ENCODE measurements at regions not wholly inside any gene's neighbourhood (a gene's known extent, or its start where the extent isn't known, plus 50 kb on each side); places are given as distances from the start of the nearest gene placed in this dataset.

DNA sequence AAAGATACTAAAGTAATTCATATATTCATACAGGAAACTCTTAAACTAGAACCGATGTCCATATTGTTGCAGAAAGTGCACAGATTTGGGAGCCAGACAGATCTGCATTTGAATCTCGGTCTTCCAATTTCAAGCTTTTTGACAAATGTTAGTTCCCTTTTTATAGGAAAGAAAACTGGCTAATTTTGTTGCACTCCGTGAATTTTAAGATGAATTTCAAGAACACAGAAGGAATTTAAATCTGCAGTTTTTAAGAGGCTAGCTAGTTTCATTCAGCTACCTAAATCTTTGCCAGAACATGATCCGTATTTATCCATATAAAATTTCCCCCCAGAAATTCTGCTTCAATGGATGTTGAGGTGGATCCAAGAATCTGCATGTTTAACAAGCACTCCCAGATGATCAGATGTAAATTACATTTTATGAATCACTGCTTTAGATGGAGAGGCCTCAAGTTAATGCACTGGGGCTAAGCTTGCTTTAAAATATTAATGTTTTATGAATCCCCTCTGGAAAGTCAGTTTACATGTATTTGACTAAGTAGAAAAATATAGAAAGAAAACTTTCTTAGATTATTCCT, 1296.3 kb upstream of the CADM2 start:
- Histone ChIP-seq H2BK12ac (ENCODE audit: insufficient read length, low read depth, low read length) (no peak overlapping the region), H2AK5ac (ENCODE audit: insufficient read length, low read length) (no peak overlapping the region), H3K56ac (ENCODE audit: insufficient read length, low read depth, low read length) (no peak overlapping the region), H3K79me2 (ENCODE audit: insufficient read depth, low read length) (no peaks in the 10 kb centered on the region), H4K20me1 (ENCODE audit: control insufficient read depth, insufficient read depth, insufficient read length) (no peaks in the 10 kb centered on the region), H3K4me1 (ENCODE audit: insufficient read depth, low read length) (no peaks in the 10 kb centered on the region), H3T11ph (ENCODE audit: low read length) (no peak overlapping the region), H3K79me1 (ENCODE audit: insufficient read depth, low read depth, low read length, poor library complexity, severe bottlenecking) (no peaks in the 10 kb centered on the region), H3K23me2 (ENCODE audit: insufficient read length, low read depth, low read length, poor library complexity, severe bottlenecking) (no peaks in the 10 kb centered on the region), H2AFZ (ENCODE audit: low read length) (no peak overlapping the region), H3K9me3 (ENCODE audit: control insufficient read depth, low read depth, low read length) (no peaks in the 10 kb centered on the region), H4K91ac (ENCODE audit: insufficient read length, low read depth, low read length) (no peak overlapping the region), H3K14ac (ENCODE audit: insufficient read depth, low read length) (no peak overlapping the region), H2BK20ac (ENCODE audit: low read depth, low read length, poor library complexity, severe bottlenecking) (no peak overlapping the region), H3K18ac (ENCODE audit: insufficient read length, low read depth, low read length) (no peak overlapping the region), H3K27me3 (ENCODE audit: insufficient read depth, low read length) (no peaks in the 10 kb centered on the region), H2BK5ac (ENCODE audit: insufficient read length, low read length) (no peak overlapping the region), H2BK15ac (ENCODE audit: low read depth, low read length) (no peak overlapping the region), H3K4ac (ENCODE audit: low read depth, low read length) (no peak overlapping the region), H3K4me2 (ENCODE audit: insufficient read depth, insufficient read length, low read length) (no peak overlapping the region), H3K9ac (ENCODE audit: extremely low read depth, insufficient read length, low read length) (no peak overlapping the region), H3K27ac (ENCODE audit: insufficient read length, low read depth, low read length) (no peak overlapping the region), H3K23ac (ENCODE audit: insufficient read length, low read depth, low read length) (no peak overlapping the region), H4K8ac (replicated peaks; ENCODE audit: insufficient read length, low read depth, low read length) (no peak overlapping the region), H4K5ac (ENCODE audit: insufficient read length, low read depth, low read length) (no peak overlapping the region), H2BK120ac (ENCODE audit: low read depth, low read length, poor library complexity, severe bottlenecking) (no peak overlapping the region)
- no CpG with 5 or more reads among the region's 4 CpGs for WGBS (ENCODE audit: extremely low coverage, insufficient read length, low lambda C conversion rate)
- Mint-ChIP-seq H3K27me3 (ENCODE audit: low read depth) (no peaks in the 10 kb centered on the region), H3K27ac (no peak overlapping the region), H3K4me3 (no peak overlapping the region), H3K36me3 (ENCODE audit: insufficient read depth in 1 of 3, low read depth in 3 of 3) (no peaks in the 10 kb centered on the region), H3K9me3 (no peaks in the 10 kb centered on the region), H3K4me1 (no peaks in the 10 kb centered on the region)
- no peak for DNase-seq
- TF ChIP-seq, protein P1, sequence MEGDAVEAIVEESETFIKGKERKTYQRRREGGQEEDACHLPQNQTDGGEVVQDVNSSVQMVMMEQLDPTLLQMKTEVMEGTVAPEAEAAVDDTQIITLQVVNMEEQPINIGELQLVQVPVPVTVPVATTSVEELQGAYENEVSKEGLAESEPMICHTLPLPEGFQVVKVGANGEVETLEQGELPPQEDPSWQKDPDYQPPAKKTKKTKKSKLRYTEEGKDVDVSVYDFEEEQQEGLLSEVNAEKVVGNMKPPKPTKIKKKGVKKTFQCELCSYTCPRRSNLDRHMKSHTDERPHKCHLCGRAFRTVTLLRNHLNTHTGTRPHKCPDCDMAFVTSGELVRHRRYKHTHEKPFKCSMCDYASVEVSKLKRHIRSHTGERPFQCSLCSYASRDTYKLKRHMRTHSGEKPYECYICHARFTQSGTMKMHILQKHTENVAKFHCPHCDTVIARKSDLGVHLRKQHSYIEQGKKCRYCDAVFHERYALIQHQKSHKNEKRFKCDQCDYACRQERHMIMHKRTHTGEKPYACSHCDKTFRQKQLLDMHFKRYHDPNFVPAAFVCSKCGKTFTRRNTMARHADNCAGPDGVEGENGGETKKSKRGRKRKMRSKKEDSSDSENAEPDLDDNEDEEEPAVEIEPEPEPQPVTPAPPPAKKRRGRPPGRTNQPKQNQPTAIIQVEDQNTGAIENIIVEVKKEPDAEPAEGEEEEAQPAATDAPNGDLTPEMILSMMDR (conservative IDR thresholded peaks at IDR 0.05), result no peak
